Gastroesophageal sphincter (tissue), 4 donors: ENCODE measurements at regions not wholly inside any gene's neighbourhood (a gene's known extent, or its start where the extent isn't known, plus 50 kb on each side); places are given as distances from the start of the nearest gene placed in this dataset.

Source experiments
- ATAC-seq: fragments of 150-250 bp; one replicate; pipeline ENCODE4 v1.9.1; 2016; ENCODE audit warnings: mild to moderate bottlenecking, moderate library complexity
- H3K27ac ChIP-seq, 4 donors: fragments of 200-600 bp; sonication (generic) in 3 of 4; 1 replicate in 3 of 4; 2 replicates in 1 of 4; pipeline ENCODE4 v1.5.1; 2016 to 2019
- H3K27me3 ChIP-seq: fragments of 200-600 bp; sonication (generic); one replicate; pipeline ENCODE4 v1.5.1; 2019
- H3K36me3 ChIP-seq, 2 donors: fragments of 200-600 bp; sonication (generic); one replicate each; pipeline ENCODE4 v1.5.1; 2019; ENCODE audit warnings: control low read depth in 1 of 2
- H3K4me1 ChIP-seq, 3 donors: fragments of 200-600 bp; sonication (generic); 1 replicate in 2 of 3; 2 replicates in 1 of 3; pipeline ENCODE4 v1.5.1; 2016 to 2019; ENCODE audit warnings: control low read depth in 2 of 3
- H3K4me3 ChIP-seq, 2 donors: fragments of 200-600 bp; sonication (generic); one replicate each; pipeline ENCODE4 v1.5.1; 2019; ENCODE audit warnings: mild to moderate bottlenecking in 1 of 2, moderate library complexity in 1 of 2
- H3K9me3 ChIP-seq, 3 donors: fragments of 200-600 bp; sonication (generic); one replicate each; pipeline ENCODE4 v1.5.1; 2017 to 2019; ENCODE audit warnings: control low read depth in 2 of 3
- CTCF ChIP-seq, 4 experiments: fragments of 200-600 bp in 2 of 4; fragments of 450-650 bp in 2 of 4; sonication (generic) in 1 of 4; IDR thresholded peaks; one replicate each; pipeline ENCODE4 v1.5.1; 2017 to 2019; ENCODE audit warnings: antibody characterized with exemption in 4 of 4, mild to moderate bottlenecking in 2 of 4, moderate library complexity in 2 of 4
- EP300 ChIP-seq: sonication (generic); formaldehyde crosslinking; IDR thresholded peaks from one replicate; pipeline ENCODE4 v1.6.1; 2017; ENCODE audit warnings: antibody characterized with exemption, mild to moderate bottlenecking
- POLR2A ChIP-seq, 2 donors: fragments of 450-650 bp; IDR thresholded peaks; one replicate each; pipeline ENCODE4 v1.6.1; 2017; ENCODE audit warnings: antibody characterized with exemption in 2 of 2, mild to moderate bottlenecking in 2 of 2, moderate library complexity in 1 of 2
- POLR2AphosphoS5 ChIP-seq: sonication (generic); formaldehyde crosslinking; IDR thresholded peaks from one replicate; pipeline ENCODE4 v1.6.1; 2017; ENCODE audit warnings: antibody characterized with exemption
- WGBS, 2 donors: methylation state at CpG; one replicate each; pipeline ENCODE4 v1.1.5; 2018; ENCODE audit warnings: low coverage in 1 of 2; 5-methylcytosine and 5-hydroxymethylcytosine counted together

- Histone ChIP-seq H3K4me3 (no peak overlapping the region), H3K4me1 (no peaks in the 10 kb centered on the region), H3K9me3 (no peaks in the 10 kb centered on the region), H3K27me3 (no peaks in the 10 kb centered on the region), H3K36me3 (no peaks in the 10 kb centered on the region), H3K27ac (no peak overlapping the region)
- no peak for ATAC-seq
- TF ChIP-seq CTCF (IDR thresholded peaks at IDR 0.05) (no peak), POLR2AphosphoS5 (no peak), POLR2A (IDR thresholded peaks at IDR 0.05) (no peak), EP300 (no peak)
- 67 to 71% methylated on average over 1 of the region's 2 CpGs for WGBS, 2 donors
Measured at GRCh38 chrX:7280520-7280919, 132.6 kb upstream of the PUDP start.

GRCh38 chrX:7272346-7272745, 124.4 kb upstream of the PUDP start:
- no peak overlapping the region for H3K27ac ChIP-seq
- TF ChIP-seq EP300, result no peak
- no peak for TF ChIP-seq CTCF (IDR thresholded peaks at IDR 0.05)
- no peaks in the 10 kb centered on the region for H3K27me3 ChIP-seq
- H3K9me3 ChIP-seq, result no peaks in the 10 kb centered on the region
- WGBS, 2 donors, result 57 to 80% methylated on average over 1 to 5 of the region's 6 CpGs
- H3K36me3 ChIP-seq, result no peaks in the 10 kb centered on the region
- no peak for ATAC-seq
- no peaks in the 10 kb centered on the region for H3K4me1 ChIP-seq
- no peak overlapping the region for H3K4me3 ChIP-seq

- 60 to 86% methylated on average over 2 to 3 of the region's 3 CpGs for WGBS, 2 donors
- TF ChIP-seq CTCF (IDR thresholded peaks at IDR 0.05) (no peak), POLR2AphosphoS5 (no peak), EP300 (no peak), POLR2A (IDR thresholded peaks at IDR 0.05) (no peak)
- Histone ChIP-seq H3K36me3 (no peaks in the 10 kb centered on the region), H3K4me3 (no peak overlapping the region), H3K9me3 (no peaks in the 10 kb centered on the region), H3K4me1 (no peaks in the 10 kb centered on the region), H3K27ac (no peak overlapping the region), H3K27me3 (no peaks in the 10 kb centered on the region)
- no peak for ATAC-seq
Measured at GRCh38 chrX:7270933-7271332, 123.0 kb upstream of the PUDP start.

GRCh38 chrX:7269991-7270390, 122.0 kb upstream of the PUDP start:
- no peak overlapping the region for H3K4me3 ChIP-seq
- H3K27ac ChIP-seq, result no peak overlapping the region
- H3K36me3 ChIP-seq, result no peaks in the 10 kb centered on the region
- no peaks in the 10 kb centered on the region for H3K4me1 ChIP-seq
- H3K9me3 ChIP-seq, result no peaks in the 10 kb centered on the region
- no peaks in the 10 kb centered on the region for H3K27me3 ChIP-seq
- 27 to 38% methylated on average over 2 to 3 of the region's 3 CpGs for WGBS, 2 donors
- no peak for ATAC-seq
- TF ChIP-seq POLR2AphosphoS5 (no peak), CTCF (IDR thresholded peaks at IDR 0.05) (no peak), EP300 (no peak), POLR2A (IDR thresholded peaks at IDR 0.05) (no peak)

GRCh38 chrX:7269589-7269988, 121.6 kb upstream of the PUDP start:
- Histone ChIP-seq H3K4me1 (no peaks in the 10 kb centered on the region), H3K27me3 (no peaks in the 10 kb centered on the region), H3K9me3 (no peaks in the 10 kb centered on the region), H3K27ac (no peak overlapping the region), H3K36me3 (no peaks in the 10 kb centered on the region), H3K4me3 (no peak overlapping the region)
- TF ChIP-seq CTCF (IDR thresholded peaks at IDR 0.05) (no peak), POLR2AphosphoS5 (no peak), EP300 (no peak), POLR2A (IDR thresholded peaks at IDR 0.05) (no peak)
- no peak for ATAC-seq
- WGBS, 2 donors, result 11 to 65% methylated on average over 1 to 5 of the region's 5 CpGs
